ENCODE measurements at regions not wholly inside any gene's neighbourhood (a gene's known extent, or its start where the extent isn't known, plus 50 kb on each side); places are given as distances from the start of the nearest gene placed in this dataset.
"Not testable (repeated sequence)": the region's sequence is repeated elsewhere in the genome, so short reads cannot be mapped to it uniquely, and the experiment has no call there.

- no peak for DNase-seq
- no peak for TF ChIP-seq POLR2A (IDR thresholded peaks at IDR 0.05; ENCODE audit: low read length)
- TF ChIP-seq GATA1 (IDR thresholded peaks at IDR 0.05; ENCODE audit: low read depth, low read length): no peak
Measured at GRCh38 chr5:38775218-38775840, 70.5 kb upstream of the OSMR start.

DNA sequence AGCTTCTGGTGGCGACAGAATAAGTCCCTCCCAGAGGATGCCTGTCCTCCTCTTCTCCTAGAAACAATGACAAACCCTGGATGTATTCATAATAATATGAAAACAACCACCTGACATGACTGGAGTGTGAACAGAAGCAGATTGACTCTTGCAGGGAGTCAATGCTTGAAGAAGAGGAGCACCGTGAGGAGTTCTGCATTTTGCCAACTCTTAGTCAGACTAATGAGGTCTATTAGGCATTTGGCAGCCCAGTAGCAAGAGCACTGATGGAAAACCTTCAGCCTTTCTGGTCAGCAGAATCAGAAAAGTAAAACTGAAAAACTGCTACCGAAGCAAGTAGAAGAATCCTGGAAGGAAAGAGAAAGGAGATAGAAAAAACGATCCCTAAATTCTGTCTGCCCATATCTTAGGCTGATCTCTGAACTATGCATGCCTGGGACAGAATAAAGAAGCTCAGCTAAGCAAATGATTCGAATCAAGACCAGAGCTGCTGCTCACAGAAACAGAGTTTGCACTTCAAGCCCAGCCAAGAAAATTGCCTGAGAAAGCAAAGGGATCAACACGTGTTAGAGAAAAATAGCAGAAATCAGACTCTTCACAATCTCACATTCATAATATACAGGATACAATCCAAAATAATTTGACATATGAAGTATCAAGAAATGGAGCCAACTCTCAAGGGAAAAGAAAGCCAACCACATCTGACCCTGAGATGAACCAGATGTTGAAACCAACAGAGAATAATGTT, 69.5 kb upstream of the OSMR start:
- TF ChIP-seq POLR2A (IDR thresholded peaks at IDR 0.05; ENCODE audit: low read length) (no peak), GATA1 (IDR thresholded peaks at IDR 0.05; ENCODE audit: low read depth, low read length) (no peak)
- DNase-seq: no peak

DNA sequence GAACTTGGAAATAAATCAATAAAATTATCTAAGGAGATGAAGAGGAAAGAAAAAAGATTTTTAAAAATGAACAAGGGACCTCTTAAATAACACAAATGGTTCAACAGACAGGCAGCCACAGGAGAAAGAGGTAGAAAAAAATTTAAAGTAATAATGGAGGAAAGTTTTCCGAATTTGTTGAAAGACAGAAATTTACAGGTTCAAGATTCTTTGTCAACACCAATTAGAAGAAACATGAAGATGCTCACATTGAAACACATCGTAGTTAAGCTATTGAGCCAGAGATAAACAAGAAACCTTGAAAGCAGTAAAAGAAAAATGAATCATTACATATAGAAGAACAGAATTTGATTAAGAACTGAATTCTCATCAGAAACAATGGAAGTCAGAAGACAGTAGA, 68.7 kb upstream of the OSMR start:
- DNase-seq: no peak
- no peak for TF ChIP-seq GATA1 (IDR thresholded peaks at IDR 0.05; ENCODE audit: low read depth, low read length)
- no peak for TF ChIP-seq POLR2A (IDR thresholded peaks at IDR 0.05; ENCODE audit: low read length)

- no peak for DNase-seq
- TF ChIP-seq GATA1 (IDR thresholded peaks at IDR 0.05; ENCODE audit: low read depth, low read length) (no peak), POLR2A (IDR thresholded peaks at IDR 0.05; ENCODE audit: low read length) (no peak)
Measured at GRCh38 chr5:38780316-38780715, 65.5 kb upstream of the OSMR start.

DNA sequence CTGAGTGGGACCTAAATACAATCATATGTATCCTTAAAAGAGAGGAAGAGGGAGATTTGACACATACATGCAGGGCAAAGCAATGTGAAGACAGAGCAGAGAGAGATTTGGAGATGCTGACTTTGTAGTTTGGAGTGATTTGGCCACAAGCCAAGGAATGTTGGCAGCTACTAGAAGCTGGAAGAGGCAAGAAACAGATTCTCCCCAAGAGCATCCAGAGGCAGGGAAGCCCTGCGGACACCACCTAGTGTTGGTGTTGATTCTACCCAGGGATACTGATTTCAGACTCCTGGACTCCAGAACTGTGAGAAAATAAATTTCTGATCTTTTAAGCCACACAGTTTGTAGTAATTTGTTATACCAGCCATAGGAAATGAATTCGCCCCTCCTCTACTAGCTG, 64.9 kb upstream of the OSMR start:
- TF ChIP-seq GATA1 (IDR thresholded peaks at IDR 0.05; ENCODE audit: low read depth, low read length) (no peak), POLR2A (IDR thresholded peaks at IDR 0.05; ENCODE audit: low read length) (no peak)
- DNase-seq: peak in 1 of 2 experiments; percentile 6

GRCh38 chr5:38782180-38782835, 63.5 kb upstream of the OSMR start:
- no peak for DNase-seq
- TF ChIP-seq GATA1 (IDR thresholded peaks at IDR 0.05; ENCODE audit: low read depth, low read length) (no peak), POLR2A (IDR thresholded peaks at IDR 0.05; ENCODE audit: low read length) (no peak)

- no peak for TF ChIP-seq POLR2A (IDR thresholded peaks at IDR 0.05; ENCODE audit: low read length)
- no peak for TF ChIP-seq GATA1 (IDR thresholded peaks at IDR 0.05; ENCODE audit: low read depth, low read length)
- no peak for DNase-seq
Measured at GRCh38 chr5:38783011-38783561, 62.7 kb upstream of the OSMR start.

DNA sequence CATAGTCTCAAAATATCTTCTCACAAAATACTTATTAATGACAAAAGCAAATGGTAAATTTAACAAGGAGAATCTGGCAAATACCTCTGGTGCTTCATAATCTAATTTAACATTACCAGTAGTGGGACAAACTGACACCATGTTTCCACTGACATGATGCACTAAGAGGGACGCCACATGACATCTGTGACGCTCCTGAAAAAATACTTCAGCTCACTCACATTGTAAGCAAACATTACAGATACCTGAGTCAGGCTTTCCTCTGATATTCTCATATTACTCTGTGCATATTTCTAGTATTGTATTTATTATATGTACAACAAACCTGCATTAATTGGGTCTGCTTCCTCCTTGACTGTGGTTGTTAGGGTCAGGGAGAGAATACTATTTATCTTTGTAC, 56.7 kb upstream of the OSMR start:
- no peak for DNase-seq
- TF ChIP-seq POLR2A (IDR thresholded peaks at IDR 0.05; ENCODE audit: low read length) (no peak), GATA1 (IDR thresholded peaks at IDR 0.05; ENCODE audit: low read depth, low read length) (no peak)

DNA sequence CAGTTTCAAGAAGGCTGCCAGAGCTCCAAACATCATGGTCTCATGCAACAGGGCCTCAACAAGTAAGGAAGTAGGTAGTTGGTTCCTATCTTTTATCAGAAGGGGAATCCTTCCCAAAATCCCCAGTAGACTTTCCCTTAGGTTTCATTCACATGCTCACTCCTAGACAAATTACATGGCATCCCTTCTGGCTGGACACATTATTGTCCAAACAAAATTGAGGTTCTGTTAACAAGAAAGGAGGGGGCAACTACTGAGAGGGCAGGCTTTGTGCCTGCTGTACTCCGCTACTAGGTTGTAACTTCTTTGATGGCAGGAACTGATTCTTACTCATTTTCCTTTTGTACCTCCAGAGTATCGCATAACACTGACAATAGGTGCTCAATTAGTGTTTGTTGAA, 56.0 kb upstream of the OSMR start:
- TF ChIP-seq POLR2A (IDR thresholded peaks at IDR 0.05; ENCODE audit: low read length) (no peak), GATA1 (IDR thresholded peaks at IDR 0.05; ENCODE audit: low read depth, low read length) (no peak)
- DNase-seq: no peak

- DNase-seq: no peak
- TF ChIP-seq POLR2A (IDR thresholded peaks at IDR 0.05; ENCODE audit: low read length) (no peak), GATA1 (IDR thresholded peaks at IDR 0.05; ENCODE audit: low read depth, low read length) (no peak)
Measured at GRCh38 chr5:38790268-38790667, 55.5 kb upstream of the OSMR start.

DNA sequence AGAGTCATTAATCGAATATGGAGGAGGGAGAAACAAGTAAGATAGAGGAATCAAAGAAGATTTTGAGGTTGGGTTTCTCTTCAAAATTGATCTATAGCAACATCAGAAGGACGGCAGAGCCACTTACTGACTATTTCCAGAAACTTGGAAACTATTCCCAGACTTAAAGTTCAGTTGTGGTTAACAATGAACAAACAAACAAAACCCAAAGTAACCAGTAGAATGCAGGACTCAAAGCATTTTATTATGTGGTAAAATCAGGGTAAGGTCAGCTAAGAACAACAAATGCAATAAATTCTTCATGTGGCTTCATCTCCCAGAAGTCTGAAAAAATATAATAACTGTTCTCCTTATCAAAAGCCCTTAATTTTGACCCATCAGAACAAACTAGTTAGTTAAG, 54.9 kb upstream of the OSMR start:
- no peak for DNase-seq
- no peak for TF ChIP-seq POLR2A (IDR thresholded peaks at IDR 0.05; ENCODE audit: low read length)
- no peak for TF ChIP-seq GATA1 (IDR thresholded peaks at IDR 0.05; ENCODE audit: low read depth, low read length)

- no peak for DNase-seq
- TF ChIP-seq GATA1 (IDR thresholded peaks at IDR 0.05; ENCODE audit: low read depth, low read length) (no peak), POLR2A (IDR thresholded peaks at IDR 0.05; ENCODE audit: low read length) (no peak)
Measured at GRCh38 chr5:38793099-38793498, 52.7 kb upstream of the OSMR start.

GRCh38 chr5:38794037-38794436, 51.8 kb upstream of the OSMR start:
- DNase-seq: not testable (repeated sequence)

DNA sequence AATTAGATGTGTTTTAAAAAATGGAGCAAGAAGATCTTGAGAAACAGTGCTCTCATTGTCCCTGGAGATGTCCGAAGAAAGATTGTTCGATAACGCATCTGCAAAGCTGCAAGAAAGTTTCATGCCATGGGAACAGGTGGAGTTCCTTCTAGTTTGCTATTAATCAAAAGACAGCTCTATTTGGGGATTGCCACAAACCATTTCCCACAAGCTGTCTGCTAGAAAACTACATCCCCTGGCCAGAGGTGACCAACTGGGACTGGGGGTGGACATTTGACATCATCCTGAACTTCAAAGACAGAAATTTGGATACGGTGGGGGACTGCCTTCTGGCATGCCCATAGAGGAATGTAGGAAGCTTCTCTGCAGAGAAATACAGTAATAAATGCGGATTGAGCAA, 50.8 kb upstream of the OSMR start:
- no peak for TF ChIP-seq POLR2A (IDR thresholded peaks at IDR 0.05; ENCODE audit: low read length)
- TF ChIP-seq GATA1 (IDR thresholded peaks at IDR 0.05; ENCODE audit: low read depth, low read length): no peak
- no peak for DNase-seq

Data from erythroblast (primary cell).